GM19397 (cell line): ENCODE measurements at regions not wholly inside any gene's neighbourhood (a gene's known extent, or its start where the extent isn't known, plus 50 kb on each side); places are given as distances from the start of the nearest gene placed in this dataset.

Experiments used
- ATAC-seq: cut with Tn5 transposase; IDR thresholded peaks from one replicate; pipeline ENCODE4 v1.9.1; 2021; ENCODE audit warnings: mild to moderate bottlenecking, moderate library complexity; ENCODE audit not compliant: unreplicated experiment

- ATAC-seq = no peak
These were observed 51.6 kb upstream of the DYNLRB2 start for GRCh38 chr16:80489173-80489572.

- no peak for ATAC-seq
These were observed 52.6 kb upstream of the DYNLRB2 start for GRCh38 chr16:80488167-80488566.

- ATAC-seq = no peak
These were observed 60.1 kb upstream of the DYNLRB2 start for GRCh38 chr16:80480664-80481063.

GRCh38 chr16:80477838-80478237 lies 63.0 kb upstream of the DYNLRB2 start:
- no peak for ATAC-seq

GRCh38 chr16:80468029-80468428 lies 72.8 kb upstream of the DYNLRB2 start:
- no peak for ATAC-seq

- peak; percentile 80 for ATAC-seq
These were observed 74.5 kb upstream of the DYNLRB2 start for GRCh38 chr16:80466024-80466987.

GRCh38 chr16:80463751-80464495 lies 76.9 kb upstream of the DYNLRB2 start:
- ATAC-seq = no peak

- no peak for ATAC-seq
These were observed 77.5 kb upstream of the DYNLRB2 start for GRCh38 chr16:80463326-80463725.

- no peak for ATAC-seq
These were observed 77.9 kb upstream of the DYNLRB2 start for GRCh38 chr16:80462917-80463316.

GRCh38 chr16:80460988-80461387 lies 79.8 kb upstream of the DYNLRB2 start:
- ATAC-seq = no peak

GRCh38 chr16:80459966-80460365 lies 80.8 kb upstream of the DYNLRB2 start:
- no peak for ATAC-seq

GRCh38 chr16:80459331-80459777 lies 81.4 kb upstream of the DYNLRB2 start:
- no peak for ATAC-seq

- no peak for ATAC-seq
These were observed 82.9 kb upstream of the DYNLRB2 start for GRCh38 chr16:80457871-80458270.

- ATAC-seq = no peak
These were observed 86.0 kb upstream of the DYNLRB2 start for GRCh38 chr16:80454802-80455201.

- ATAC-seq = no peak
These were observed 91.4 kb upstream of the DYNLRB2 start for GRCh38 chr16:80449392-80449791.

- no peak for ATAC-seq
These were observed 93.6 kb upstream of the DYNLRB2 start for GRCh38 chr16:80447241-80447640.

GRCh38 chr16:80442779-80443178 lies 98.0 kb upstream of the DYNLRB2 start:
- no peak for ATAC-seq

- ATAC-seq = no peak
These were observed 98.9 kb upstream of the DYNLRB2 start for GRCh38 chr16:80441935-80442334.

- no peak for ATAC-seq
These were observed 100.1 kb upstream of the DYNLRB2 start for GRCh38 chr16:80440667-80441066.

- no peak for ATAC-seq
These were observed 103.1 kb upstream of the DYNLRB2 start for GRCh38 chr16:80437707-80438106.

GRCh38 chr16:80436510-80436909 lies 104.3 kb upstream of the DYNLRB2 start:
- ATAC-seq = no peak

GRCh38 chr16:80433623-80434022 lies 107.2 kb upstream of the DYNLRB2 start:
- ATAC-seq = no peak
